IPS DF 4.7 (cell line): ENCODE measurements at regions not wholly inside any gene's neighbourhood (a gene's known extent, or its start where the extent isn't known, plus 50 kb on each side); places are given as distances from the start of the nearest gene placed in this dataset.
"Not testable (repeated sequence)": the region's sequence is repeated elsewhere in the genome, so short reads cannot be mapped to it uniquely, and the experiment has no call there.

Experiments used
- DNase-seq: peaks from one replicate; pipeline ENCODE4 v3.0.0-alpha.2; 2013; ENCODE audit warnings: low spot score; ENCODE audit errors: extremely low read depth

- not testable (repeated sequence) for DNase-seq
Observed at GRCh38 chr6:60574723-60575122, 1711.3 kb downstream of the KHDRBS2 start.

- DNase-seq = not testable (repeated sequence)
Observed at GRCh38 chr6:60572607-60573006, 1713.4 kb downstream of the KHDRBS2 start.

- not testable (repeated sequence) for DNase-seq
Observed at GRCh38 chr6:60571293-60572016, 1714.6 kb downstream of the KHDRBS2 start.

- not testable (repeated sequence) for DNase-seq
Observed at GRCh38 chr6:60570599-60570998, 1715.4 kb downstream of the KHDRBS2 start.

GRCh38 chr6:60567447-60568187 lies 1718.4 kb downstream of the KHDRBS2 start:
- not testable (repeated sequence) for DNase-seq

GRCh38 chr6:60566387-60566786 lies 1719.6 kb downstream of the KHDRBS2 start:
- DNase-seq = not testable (repeated sequence)

- DNase-seq = not testable (repeated sequence)
Observed at GRCh38 chr6:60559702-60560101, 1726.3 kb downstream of the KHDRBS2 start.

GRCh38 chr6:60547340-60547739 lies 1738.7 kb downstream of the KHDRBS2 start:
- DNase-seq = not testable (repeated sequence)

- DNase-seq = not testable (repeated sequence)
Observed at GRCh38 chr6:60524770-60525169, 1761.3 kb downstream of the KHDRBS2 start.

- not testable (repeated sequence) for DNase-seq
Observed at GRCh38 chr6:60477747-60478146, 1808.3 kb downstream of the KHDRBS2 start.

- not testable (repeated sequence) for DNase-seq
Observed at GRCh38 chr6:60473805-60474204, 1812.2 kb downstream of the KHDRBS2 start.

GRCh38 chr6:60471426-60471825 lies 1814.6 kb downstream of the KHDRBS2 start:
- not testable (repeated sequence) for DNase-seq

GRCh38 chr6:60450428-60450827 lies 1835.6 kb downstream of the KHDRBS2 start:
- not testable (repeated sequence) for DNase-seq

GRCh38 chr6:60444532-60444931 lies 1841.5 kb downstream of the KHDRBS2 start:
- not testable (repeated sequence) for DNase-seq

GRCh38 chr6:60439709-60440108 lies 1846.3 kb downstream of the KHDRBS2 start:
- not testable (repeated sequence) for DNase-seq

- DNase-seq = not testable (repeated sequence)
Observed at GRCh38 chr6:60422691-60423090, 1863.3 kb downstream of the KHDRBS2 start.

GRCh38 chr6:60416118-60416517 lies 1869.9 kb downstream of the KHDRBS2 start:
- DNase-seq = not testable (repeated sequence)

GRCh38 chr6:60408747-60409146 lies 1877.3 kb downstream of the KHDRBS2 start:
- not testable (repeated sequence) for DNase-seq

- DNase-seq = not testable (repeated sequence)
Observed at GRCh38 chr6:60403268-60403667, 1882.8 kb downstream of the KHDRBS2 start.

GRCh38 chr6:60402490-60402889 lies 1883.5 kb downstream of the KHDRBS2 start:
- not testable (repeated sequence) for DNase-seq

- not testable (repeated sequence) for DNase-seq
Observed at GRCh38 chr6:60395261-60395660, 1890.8 kb downstream of the KHDRBS2 start.

- not testable (repeated sequence) for DNase-seq
Observed at GRCh38 chr6:60392969-60393368, 1893.1 kb downstream of the KHDRBS2 start.
